Thoracic aorta (tissue), 2 donors: ENCODE measurements at regions not wholly inside any gene's neighbourhood (a gene's known extent, or its start where the extent isn't known, plus 50 kb on each side); places are given as distances from the start of the nearest gene placed in this dataset.

Experiments
- ATAC-seq: fragments of 150-250 bp; one replicate; pipeline ENCODE4 v1.8.0; 2017; ENCODE audit warnings: low read depth; ENCODE audit not compliant: insufficient number of reproducible peaks, low FRiP score
- DNase-seq: peaks from one replicate; pipeline ENCODE4 v3.0.0-alpha.2; 2020; ENCODE audit warnings: low spot score
- H3K27ac ChIP-seq, 2 donors: fragments of 200-600 bp; sonication (generic); 1 replicate in 1 of 2; 2 replicates in 1 of 2; pipeline ENCODE4 v1.5.1; 2016; ENCODE audit warnings: mild to moderate bottlenecking in 2 of 2, moderate library complexity in 2 of 2
- H3K27me3 ChIP-seq: fragments of 200-600 bp; sonication (generic); replicated peaks from 2 replicates; pipeline ENCODE4 v1.6.0; 2016; ENCODE audit warnings: mild to moderate bottlenecking; ENCODE audit not compliant: insufficient read depth
- H3K36me3 ChIP-seq: fragments of 200-600 bp; sonication (generic); one replicate; pipeline ENCODE4 v1.5.1; 2016
- H3K4me1 ChIP-seq, 2 donors: fragments of 200-600 bp; sonication (generic); 1 replicate in 1 of 2; 2 replicates in 1 of 2; pipeline versions ENCODE4 v1.5.1 to v1.6.0; 2016; ENCODE audit warnings: low read depth in 2 of 2, mild to moderate bottlenecking in 1 of 2; ENCODE audit not compliant: control insufficient read depth in 1 of 2
- H3K4me3 ChIP-seq: fragments of 200-600 bp; sonication (generic); 2 replicates; pipeline ENCODE4 v1.5.1; 2016; ENCODE audit warnings: mild to moderate bottlenecking
- H3K9me3 ChIP-seq: fragments of 200-600 bp; sonication (generic); 2 replicates; pipeline ENCODE4 v1.5.1; 2016
- CTCF ChIP-seq: fragments of 200-600 bp; sonication (generic); IDR thresholded peaks from one replicate; pipeline ENCODE4 v1.5.1; 2019; ENCODE audit warnings: antibody characterized with exemption

DNA sequence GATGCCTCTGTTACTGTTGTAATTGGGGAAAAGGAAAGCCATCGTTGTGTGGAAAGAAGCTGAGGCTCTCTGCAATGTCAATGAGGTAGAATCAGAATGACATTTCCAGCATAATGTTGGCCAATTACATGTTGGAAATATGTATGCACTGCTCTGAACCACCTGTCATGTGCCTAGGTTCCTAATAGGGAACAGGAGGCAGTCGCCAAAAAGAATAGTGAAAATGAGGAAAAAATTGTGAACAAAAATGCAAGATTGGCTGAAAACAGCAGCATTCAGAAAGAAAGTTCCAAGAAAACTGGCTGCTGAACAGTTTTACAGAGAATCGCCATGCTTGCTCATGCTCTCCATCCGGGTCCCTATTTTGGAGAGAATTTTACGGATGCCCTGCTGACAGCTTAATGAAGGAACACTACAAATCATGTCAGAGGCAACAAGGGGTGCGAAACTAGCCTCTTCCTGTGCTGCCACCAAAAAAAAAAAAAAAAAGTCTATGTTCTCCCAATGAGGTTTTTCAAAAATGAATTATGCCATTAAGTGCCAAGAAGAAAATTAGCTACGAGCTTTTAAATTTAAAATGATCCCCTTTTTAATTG lies 305.9 kb upstream of the ARRDC4 start:
- DNase-seq, result no peak
- Histone ChIP-seq H3K36me3 (no peaks in the 10 kb centered on the region), H3K27me3 (no peaks in the 10 kb centered on the region), H3K9me3 (no peaks in the 10 kb centered on the region), H3K4me3 (no peak overlapping the region), H3K4me1 (peaks cover 0 to 3% of the 10 kb centered on the region in 2 donors), H3K27ac (no peak overlapping the region)
- ATAC-seq, result no peak
- TF ChIP-seq CTCF, result no peak

DNA sequence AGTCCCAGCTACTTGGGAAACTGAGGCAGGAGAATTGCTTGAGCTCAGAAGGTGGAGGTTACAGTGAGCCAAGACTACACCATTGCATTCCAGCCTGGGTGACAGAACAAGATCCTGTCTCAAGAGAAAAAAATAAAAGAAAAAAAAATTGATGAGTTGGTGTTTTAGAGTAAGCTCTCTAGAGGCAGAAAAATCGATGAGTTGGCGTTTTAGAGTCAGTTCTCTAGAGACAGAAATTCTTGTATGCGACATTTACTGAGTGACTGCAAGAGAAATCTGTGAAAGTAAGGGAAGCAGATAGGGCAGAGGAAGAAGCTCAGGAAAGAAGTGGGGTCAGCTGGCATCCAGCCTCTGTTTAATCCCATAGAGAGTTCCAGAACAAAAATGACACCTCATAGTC lies 298.7 kb upstream of the ARRDC4 start:
- Histone ChIP-seq H3K4me3 (no peak overlapping the region), H3K9me3 (no peaks in the 10 kb centered on the region), H3K27me3 (no peaks in the 10 kb centered on the region), H3K4me1 (no peaks in the 10 kb centered on the region), H3K36me3 (no peaks in the 10 kb centered on the region), H3K27ac (no peak overlapping the region)
- ATAC-seq (no peak), DNase-seq (no peak)
- no peak for TF ChIP-seq CTCF

- Histone ChIP-seq H3K27ac (no peak overlapping the region), H3K27me3 (no peaks in the 10 kb centered on the region), H3K4me1 (no peaks in the 10 kb centered on the region), H3K4me3 (no peak overlapping the region), H3K9me3 (no peaks in the 10 kb centered on the region), H3K36me3 (no peaks in the 10 kb centered on the region)
- no peak for ATAC-seq
- DNase-seq, result no peak
- TF ChIP-seq CTCF, result no peak
Measured at GRCh38 chr15:97672586-97672985, 287.9 kb upstream of the ARRDC4 start.

- H3K4me3 ChIP-seq, result no peak overlapping the region
- no peaks in the 10 kb centered on the region for H3K36me3 ChIP-seq
- no peak for ATAC-seq
- no peak overlapping the region for H3K27ac ChIP-seq
- H3K9me3 ChIP-seq, result no peaks in the 10 kb centered on the region
- no peak for DNase-seq
- TF ChIP-seq CTCF, result no peak
- H3K4me1 ChIP-seq, result no peaks in the 10 kb centered on the region
- no peaks in the 10 kb centered on the region for H3K27me3 ChIP-seq
Measured at GRCh38 chr15:97678656-97679055, 281.8 kb upstream of the ARRDC4 start.

DNA sequence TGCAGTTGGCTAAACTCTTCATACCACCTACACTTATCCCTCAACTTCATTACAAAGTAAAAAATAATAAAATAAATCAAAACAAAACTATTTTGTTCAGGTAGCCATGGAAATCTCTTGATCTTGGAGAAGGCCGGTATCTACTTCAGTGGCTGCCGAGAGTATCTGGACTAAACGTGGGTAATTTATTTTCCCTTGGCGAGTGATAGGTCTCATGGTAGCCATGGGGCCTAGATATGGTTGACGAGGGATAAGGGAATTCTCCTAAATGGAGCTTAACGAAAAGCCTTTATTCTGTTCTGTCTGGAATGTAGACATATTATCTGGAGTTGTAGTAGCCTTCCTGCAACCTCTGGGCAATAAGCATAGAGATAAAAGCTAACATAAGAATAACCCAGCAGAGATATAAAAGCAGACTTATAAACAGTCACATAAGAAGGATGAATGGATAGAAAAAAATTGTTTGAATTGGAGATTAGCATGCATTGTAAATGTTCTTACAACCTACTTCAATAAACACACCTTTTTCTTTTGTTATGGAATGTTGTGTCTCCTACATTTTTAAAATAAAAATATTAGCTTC lies 281.3 kb upstream of the ARRDC4 start:
- Histone ChIP-seq H3K4me1 (no peaks in the 10 kb centered on the region), H3K27ac (no peak overlapping the region), H3K36me3 (no peaks in the 10 kb centered on the region), H3K27me3 (no peaks in the 10 kb centered on the region), H3K9me3 (no peaks in the 10 kb centered on the region), H3K4me3 (no peak overlapping the region)
- DNase-seq (no peak), ATAC-seq (no peak)
- no peak for TF ChIP-seq CTCF
